ENCODE measurements at regions not wholly inside any gene's neighbourhood (a gene's known extent, or its start where the extent isn't known, plus 50 kb on each side); places are given as distances from the start of the nearest gene placed in this dataset.

DNA sequence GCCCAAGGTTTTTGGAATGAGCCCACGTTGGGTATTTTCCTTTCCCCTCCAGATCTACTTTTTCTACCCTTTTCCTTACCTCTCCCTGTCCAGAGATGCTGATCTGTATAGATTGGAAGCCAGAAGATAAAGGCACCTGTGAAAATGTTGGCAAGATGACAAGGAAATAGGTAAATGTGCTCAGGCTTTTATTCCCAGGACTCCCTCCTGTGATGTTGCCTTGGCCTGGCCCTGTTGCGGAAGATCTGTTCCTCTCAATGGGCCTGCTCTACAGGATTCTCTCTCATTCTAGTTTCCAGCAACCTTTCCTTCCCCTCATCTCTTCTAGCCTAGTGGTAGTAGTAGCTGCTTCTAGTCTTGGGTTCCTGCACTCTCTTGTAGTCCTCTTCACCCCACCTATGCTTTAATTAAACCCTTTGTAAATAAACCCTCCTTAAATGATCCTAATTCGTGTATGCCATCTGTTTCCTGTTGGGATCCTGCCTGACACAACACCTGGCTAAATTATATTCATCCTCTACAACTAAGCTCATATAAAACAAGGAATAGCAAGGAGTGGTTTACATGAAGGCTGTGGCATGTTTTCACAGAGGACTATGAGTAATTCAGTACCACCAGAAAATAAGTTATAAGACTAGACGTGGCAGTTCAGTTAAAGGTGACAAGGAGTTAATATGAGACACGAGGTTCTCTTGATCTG, 95.7 kb upstream of the MAOA start:
- TF ChIP-seq, protein P1, sequence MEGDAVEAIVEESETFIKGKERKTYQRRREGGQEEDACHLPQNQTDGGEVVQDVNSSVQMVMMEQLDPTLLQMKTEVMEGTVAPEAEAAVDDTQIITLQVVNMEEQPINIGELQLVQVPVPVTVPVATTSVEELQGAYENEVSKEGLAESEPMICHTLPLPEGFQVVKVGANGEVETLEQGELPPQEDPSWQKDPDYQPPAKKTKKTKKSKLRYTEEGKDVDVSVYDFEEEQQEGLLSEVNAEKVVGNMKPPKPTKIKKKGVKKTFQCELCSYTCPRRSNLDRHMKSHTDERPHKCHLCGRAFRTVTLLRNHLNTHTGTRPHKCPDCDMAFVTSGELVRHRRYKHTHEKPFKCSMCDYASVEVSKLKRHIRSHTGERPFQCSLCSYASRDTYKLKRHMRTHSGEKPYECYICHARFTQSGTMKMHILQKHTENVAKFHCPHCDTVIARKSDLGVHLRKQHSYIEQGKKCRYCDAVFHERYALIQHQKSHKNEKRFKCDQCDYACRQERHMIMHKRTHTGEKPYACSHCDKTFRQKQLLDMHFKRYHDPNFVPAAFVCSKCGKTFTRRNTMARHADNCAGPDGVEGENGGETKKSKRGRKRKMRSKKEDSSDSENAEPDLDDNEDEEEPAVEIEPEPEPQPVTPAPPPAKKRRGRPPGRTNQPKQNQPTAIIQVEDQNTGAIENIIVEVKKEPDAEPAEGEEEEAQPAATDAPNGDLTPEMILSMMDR (conservative IDR thresholded peaks at IDR 0.05), result no peak
- peak overlapping the region; percentile 32; the same call in 1 of the 2 replicates for H3K27ac ChIP-seq

DNA sequence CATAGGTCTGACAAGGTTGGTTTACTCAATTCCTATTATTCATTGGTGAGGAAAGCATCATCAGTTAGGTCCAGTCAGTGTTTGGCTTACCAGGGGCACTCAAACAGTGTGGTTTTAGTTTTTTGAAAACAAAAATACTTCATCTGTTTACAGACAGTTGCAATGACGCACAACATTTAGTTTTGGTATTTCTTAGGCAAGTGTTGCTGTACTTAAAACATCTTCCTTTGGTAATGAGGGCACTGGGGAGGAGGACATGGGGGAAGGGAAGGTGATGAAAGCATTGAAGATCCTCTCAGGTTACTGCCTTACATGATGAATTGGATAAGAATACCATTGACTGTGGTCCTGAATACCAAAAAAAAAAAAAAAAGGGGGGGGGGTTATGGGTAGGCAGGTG, 93.7 kb upstream of the MAOA start:
- TF ChIP-seq, protein P1 (conservative IDR thresholded peaks at IDR 0.05), result no peak
- H3K27ac ChIP-seq, result no peak overlapping the region

DNA sequence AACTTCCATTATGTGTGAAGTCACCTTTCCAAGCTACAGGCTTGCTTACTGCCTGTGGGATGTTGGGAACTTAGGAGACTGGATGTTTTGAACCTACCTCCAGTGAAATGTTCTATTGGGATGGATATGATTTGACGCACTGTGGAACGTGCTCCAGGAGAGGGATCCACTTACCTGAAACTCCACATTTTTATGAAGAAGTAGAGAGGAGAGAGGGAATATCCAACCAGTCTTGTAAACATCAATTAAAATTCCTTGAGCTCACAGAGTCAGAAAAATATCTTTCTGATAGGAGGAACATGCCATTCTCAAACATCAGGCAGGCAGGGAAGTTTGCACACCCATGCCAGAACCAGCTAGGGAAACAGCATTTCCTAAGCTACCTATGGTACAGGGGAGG, 91.1 kb upstream of the MAOA start:
- TF ChIP-seq, protein P1 (conservative IDR thresholded peaks at IDR 0.05), result peak; percentile 36
- peak overlapping the region; percentile 34 for H3K27ac ChIP-seq

DNA sequence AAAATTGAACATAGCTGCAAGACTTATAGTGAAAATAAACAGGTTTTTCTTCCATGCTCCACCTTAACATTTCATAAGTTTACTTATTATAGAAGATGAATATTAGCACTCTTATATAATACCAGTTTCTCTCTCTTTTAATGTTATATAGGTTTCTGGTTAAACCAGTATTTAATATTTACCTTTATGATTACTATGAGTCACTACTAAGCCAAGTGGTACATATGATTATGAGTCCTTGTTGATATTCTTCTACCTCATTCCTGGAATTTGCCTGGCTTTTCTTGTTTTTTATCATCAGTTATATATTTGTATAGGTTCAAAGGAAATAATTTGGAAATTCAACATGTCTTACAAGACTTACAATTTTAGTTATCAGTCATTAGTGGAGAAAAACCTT, 89.9 kb upstream of the MAOA start:
- H3K27ac ChIP-seq, result no peak overlapping the region
- TF ChIP-seq, protein P1 (conservative IDR thresholded peaks at IDR 0.05), result no peak

DNA sequence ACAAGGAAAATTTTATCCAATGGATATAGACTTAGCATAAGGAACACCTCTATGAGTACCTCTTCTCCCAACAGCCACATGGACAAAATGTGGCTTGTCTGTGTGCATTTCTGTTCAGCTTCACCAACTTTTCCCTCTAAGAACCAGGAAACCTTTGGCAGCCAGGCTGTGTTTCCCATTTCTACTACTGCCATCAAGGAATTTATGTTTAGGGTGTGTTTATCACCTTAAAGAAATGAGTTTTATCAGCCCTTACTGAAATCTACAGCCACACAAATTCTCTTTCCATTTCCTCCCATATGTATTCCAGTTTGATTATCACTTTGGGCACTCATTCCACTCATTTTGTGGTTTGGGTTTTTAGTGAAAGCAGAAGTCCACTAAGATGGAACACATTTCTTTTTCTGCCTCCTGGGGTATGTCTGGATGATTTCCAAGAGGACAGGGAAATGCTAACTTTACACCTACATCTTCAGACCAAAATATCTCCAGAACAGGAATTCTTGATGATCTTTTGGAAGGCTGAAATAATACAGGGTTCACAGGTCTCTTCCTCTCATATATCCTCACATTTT, 82.6 kb upstream of the MAOA start:
- no peak overlapping the region for H3K27ac ChIP-seq
- TF ChIP-seq, protein P1 (conservative IDR thresholded peaks at IDR 0.05), result no peak

DNA sequence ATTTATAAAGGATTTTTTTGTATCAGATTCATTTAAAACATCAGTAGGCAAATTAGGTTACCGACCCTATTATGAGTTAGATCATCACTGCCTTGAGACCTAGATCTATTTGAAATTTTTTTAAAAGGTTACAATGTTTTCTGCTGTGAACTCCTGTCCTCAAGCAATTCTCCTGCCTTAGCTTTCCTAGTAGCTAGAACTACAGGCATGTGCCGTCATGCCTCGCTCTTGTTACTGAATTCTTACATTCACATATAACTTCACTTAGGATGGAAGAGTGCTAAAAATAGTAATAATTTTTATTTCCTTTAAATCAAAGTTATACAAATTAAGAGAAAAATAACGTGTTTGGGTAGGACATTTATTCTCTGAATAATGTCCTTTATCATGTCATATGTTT, 75.5 kb upstream of the MAOA start:
- H3K27ac ChIP-seq, result no peak overlapping the region
- TF ChIP-seq, protein P1 (conservative IDR thresholded peaks at IDR 0.05), result no peak

DNA sequence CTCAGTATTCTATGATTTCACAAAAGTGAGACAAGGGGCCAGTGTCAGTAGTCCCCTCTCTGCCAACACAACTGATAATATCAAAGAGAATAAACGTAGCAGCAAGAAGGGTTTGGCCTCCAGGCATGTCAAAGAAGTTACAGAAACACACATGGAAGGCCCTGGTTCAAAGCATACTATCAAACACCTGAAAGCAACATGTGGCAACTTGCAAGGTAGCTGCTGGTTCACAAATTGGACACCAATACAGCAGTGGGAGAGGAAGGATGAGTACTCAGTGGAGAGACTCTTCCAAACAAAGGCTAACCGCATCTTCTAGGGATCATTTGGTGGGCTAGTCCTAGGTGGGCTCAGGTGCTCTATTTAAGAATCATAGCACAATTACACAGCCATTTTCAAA, 74.9 kb upstream of the MAOA start:
- no peak overlapping the region for H3K27ac ChIP-seq
- TF ChIP-seq, protein P1 (conservative IDR thresholded peaks at IDR 0.05), result no peak
